GM12878 (cell line): ENCODE measurements at regions not wholly inside any gene's neighbourhood (a gene's known extent, or its start where the extent isn't known, plus 50 kb on each side); places are given as distances from the start of the nearest gene placed in this dataset.
A peak's percentile ranks its signal among the peaks of the same experiment; 100 is the strongest.

Experiments
- ATAC-seq: fragments of 200-7000 bp; cut with Tn5 transposase; 3 replicates; pipeline ENCODE4 v1.9.1; 2020; ENCODE audit warnings: mild to moderate bottlenecking, moderate library complexity
- BruUV-seq: library from RNA; stranded (reverse); fragments of 400-500 nt; replicated peaks from 2 replicates; lab custom pipeline; 2021; lab: Mats Ljungman, UMichigan
- CTCF ChIA-PET: fragments of 300-600 bp; sonication (Branson Sonifier 250); formaldehyde crosslinking; extraction: SDS; loops from one replicate; lab custom pipeline; 2021; ENCODE audit warnings: inconsistent platforms; lab: Yijun Ruan, JAX
- POLR2A ChIA-PET: fragments of 350-600 bp; formaldehyde crosslinking; extraction: SDS; loops from one replicate; lab custom pipeline; 2021; ENCODE audit warnings: inconsistent platforms; lab: Charles Lee
- RAD21 ChIA-PET: fragments of 300-600 bp; sonication (Branson Sonifier 250); formaldehyde crosslinking; loops from one replicate; lab custom pipeline; 2023; ENCODE audit warnings: antibody characterized with exemption; ENCODE audit not compliant: unreplicated experiment; lab: Charles Lee
- SMC1A ChIA-PET: fragments of 300-600 bp; sonication (Branson Sonifier 250); formaldehyde crosslinking; loops from one replicate; lab custom pipeline; 2023; ENCODE audit not compliant: unreplicated experiment, uncharacterized antibody; lab: Charles Lee
- DNase-seq: peaks from one replicate; pipeline ENCODE4 v3.0.0-alpha.2; 2011; ENCODE audit warnings: low read depth, low spot score
- FAIRE-seq: peaks from 3 replicates; lab custom pipeline; 2011; peaks lifted over from hg19 to GRCh38; lab: Jason Lieb, UNC
- H2AFZ ChIP-seq: 2 replicates; pipeline ENCODE4 v1.6.0; 2011; ENCODE audit warnings: low read depth, low read length, control low read depth; ENCODE audit not compliant: control insufficient read depth
- H3K27ac ChIP-seq: 2 replicates; pipeline ENCODE4 v1.5.1; 2011; ENCODE audit warnings: control low read depth; ENCODE audit not compliant: control insufficient read depth, insufficient read depth
- H3K27me3 ChIP-seq, 2 experiments: replicated peaks in 1 of 2; 2 replicates each; pipeline versions ENCODE4 v1.6.0 to v1.6.1; 2011; ENCODE audit warnings: low read length in 1 of 2; ENCODE audit not compliant: control insufficient read depth in 2 of 2, insufficient read depth in 2 of 2
- H3K36me3 ChIP-seq, 2 experiments: 2 replicates each; pipeline ENCODE4 v1.5.1; 2011; ENCODE audit warnings: low read length in 1 of 2; ENCODE audit not compliant: control insufficient read depth in 2 of 2, insufficient read depth in 2 of 2
- H3K4me1 ChIP-seq: 2 replicates; pipeline ENCODE4 v1.6.1; 2011; ENCODE audit warnings: mild to moderate bottlenecking, low read length, moderate library complexity, mixed read lengths; ENCODE audit not compliant: control insufficient read depth, insufficient read depth
- H3K4me2 ChIP-seq: 2 replicates; pipeline ENCODE4 v1.6.0; 2011; ENCODE audit warnings: control low read depth; ENCODE audit not compliant: control insufficient read depth, insufficient read depth
- H3K4me3 ChIP-seq: fragments of 200-600 bp; sonication (generic); 2 replicates; pipeline ENCODE4 v1.5.1; 2016
- H3K79me2 ChIP-seq: 2 replicates; pipeline ENCODE4 v1.6.0; 2011; ENCODE audit warnings: low read length; ENCODE audit not compliant: control insufficient read depth, insufficient read depth
- H3K9ac ChIP-seq: 2 replicates; pipeline ENCODE4 v1.8.0; 2011; ENCODE audit warnings: low read length, control low read depth, mixed read lengths; ENCODE audit not compliant: control insufficient read depth, insufficient read depth
- H3K9me3 ChIP-seq: replicated peaks from 3 replicates; pipeline ENCODE4 v1.5.1; 2011; ENCODE audit warnings: mild to moderate bottlenecking, low read length; ENCODE audit not compliant: control insufficient read depth, insufficient read depth
- H4K20me1 ChIP-seq: 2 replicates; pipeline ENCODE4 v1.6.0; 2011; ENCODE audit not compliant: control insufficient read depth, insufficient read depth
- ASH2L ChIP-seq: fragments of 300-600, 200-600 bp; sonication (generic); IDR thresholded peaks from 2 replicates; pipeline ENCODE4 v1.6.1; 2017; ENCODE audit warnings: low read depth, mild to moderate bottlenecking, borderline replicate concordance
- BACH1 ChIP-seq: fragments of 450-650 bp; IDR thresholded peaks from 2 replicates; pipeline ENCODE4 v1.6.1; 2017; ENCODE audit warnings: mild to moderate bottlenecking, borderline replicate concordance
- BHLHE40 ChIP-seq, 2 experiments: fragments of 450-650 bp in 1 of 2; IDR thresholded peaks; 2 replicates each; pipeline ENCODE4 v1.6.1; 2011 to 2017; ENCODE audit warnings: low read depth in 2 of 2, borderline replicate concordance in 1 of 2, improper control_type of control experiment in 1 of 2, low read length in 1 of 2, mild to moderate bottlenecking in 1 of 2
- BMI1 ChIP-seq: fragments of 450-650 bp; IDR thresholded peaks from 2 replicates; pipeline ENCODE4 v1.6.1; 2016; ENCODE audit warnings: mild to moderate bottlenecking, moderate library complexity, borderline replicate concordance
- KLF5 ChIP-seq: fragments of 450-650 bp; IDR thresholded peaks from 2 replicates; pipeline ENCODE4 v1.6.1; 2014; ENCODE audit warnings: mild to moderate bottlenecking; ENCODE audit not compliant: partially characterized antibody
- MYB ChIP-seq: fragments of 150-350 bp; IDR thresholded peaks from 2 replicates; pipeline ENCODE4 v1.6.1; 2014; ENCODE audit warnings: mild to moderate bottlenecking, low read depth, low read length, borderline replicate concordance
- NFXL1 ChIP-seq: fragments of 450-650 bp; IDR thresholded peaks from 2 replicates; pipeline ENCODE4 v1.6.1; 2017; ENCODE audit warnings: antibody characterized with exemption, mild to moderate bottlenecking, borderline replicate concordance
- NFYA ChIP-seq: IDR thresholded peaks from 2 replicates; pipeline ENCODE4 v1.6.1; 2011; ENCODE audit warnings: low read depth, mild to moderate bottlenecking, low read length, improper control_type of control experiment, borderline replicate concordance
- SRF ChIP-seq, 2 experiments: IDR thresholded peaks; 2 replicates each; pipeline ENCODE4 v1.6.1; 2011; ENCODE audit warnings: low read depth in 2 of 2, low read length in 2 of 2, mild to moderate bottlenecking in 1 of 2, moderate library complexity in 1 of 2
- SUZ12 ChIP-seq: fragments of 200-600 bp; sonication (generic); IDR thresholded peaks from one replicate; pipeline ENCODE4 v1.6.1; 2018; ENCODE audit warnings: antibody characterized with exemption, mild to moderate bottlenecking; ENCODE audit not compliant: unreplicated experiment
- YBX1 ChIP-seq: fragments of 450-650 bp; IDR thresholded peaks from 2 replicates; pipeline ENCODE4 v1.6.1; 2016; ENCODE audit warnings: antibody characterized with exemption
- WGBS: methylation state at CpG from one replicate; pipeline ENCODE4 v1.1.6; 2016; ENCODE audit warnings: low lambda C conversion rate; ENCODE audit not compliant: insufficient replicate concordance, insufficient coverage; ENCODE audit errors: missing lambda C conversion rate; 5-methylcytosine and 5-hydroxymethylcytosine counted together
- in situ Hi-C: fragments of 300-500 bp; cut with MboI; formaldehyde crosslinking; loops from 9 replicates; pipeline ENCODE4 v1.14.3; 2018; ENCODE audit warnings: mixed read lengths
- intact Hi-C: fragments of 100-400 bp; cut with micrococcal nuclease; formaldehyde crosslinking; loops from one replicate; pipeline ENCODE4 v1.14.2; 2022; ENCODE audit not compliant: unreplicated experiment
- TF ChIP-seq, protein P1 (sequence below): fragments of 450-650 bp; formaldehyde crosslinking; IDR thresholded peaks from 2 replicates; pipeline ENCODE4 v1.4.0; 2022; ENCODE audit warnings: mild to moderate bottlenecking, moderate library complexity
- TF ChIP-seq, protein P2 (sequence below): fragments of 450-650 bp; formaldehyde crosslinking; IDR thresholded peaks from 2 replicates; pipeline ENCODE4 v1.5.0; 2022; ENCODE audit warnings: mild to moderate bottlenecking, missing genetic modification characterization
- TF ChIP-seq, protein P3 (sequence below): IDR thresholded peaks from 2 replicates; pipeline ENCODE4 v1.6.1; 2011; ENCODE audit warnings: low read depth, mild to moderate bottlenecking, low read length, moderate library complexity, borderline replicate concordance; ENCODE audit errors: extremely low read depth

DNA sequence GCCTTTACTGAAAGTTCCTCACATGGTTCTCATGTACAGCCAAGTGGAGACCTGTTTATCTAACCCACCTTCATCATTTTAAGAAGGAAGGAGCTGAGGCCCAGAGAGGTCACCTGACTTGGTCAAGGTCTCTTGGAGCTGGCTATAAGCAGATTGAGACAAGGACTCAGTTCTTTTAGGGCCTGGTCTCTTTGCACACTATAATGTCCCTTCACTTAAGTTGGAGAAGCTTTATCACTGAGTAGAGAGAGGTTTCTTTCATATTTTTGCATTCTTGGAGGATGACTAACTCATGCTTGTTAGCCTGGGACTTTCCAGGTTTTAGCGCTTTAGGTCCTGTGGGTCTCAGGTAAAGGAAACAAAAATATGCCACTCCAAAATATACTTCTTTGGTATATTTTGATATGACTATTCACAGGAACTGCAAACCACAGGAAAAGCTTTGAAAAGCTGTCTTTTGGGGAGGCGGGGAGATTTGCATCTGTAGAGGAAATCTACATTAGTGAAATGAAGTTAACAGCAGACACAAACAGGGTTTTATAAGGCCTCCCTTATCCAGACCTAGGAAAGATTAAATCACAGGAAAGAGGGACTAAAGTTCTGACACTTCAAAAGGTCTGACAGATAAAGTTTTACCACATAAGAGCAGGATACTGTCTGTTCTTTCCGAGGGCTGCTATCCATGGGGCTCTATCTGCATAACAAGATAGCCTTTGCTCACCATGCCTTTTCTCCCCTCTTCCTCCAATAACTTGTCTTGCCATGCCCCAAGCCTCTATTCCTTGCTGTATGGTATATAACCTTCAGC, 95.8 kb upstream of the ANKRD55 start (continued):
- TF ChIP-seq, protein P1, sequence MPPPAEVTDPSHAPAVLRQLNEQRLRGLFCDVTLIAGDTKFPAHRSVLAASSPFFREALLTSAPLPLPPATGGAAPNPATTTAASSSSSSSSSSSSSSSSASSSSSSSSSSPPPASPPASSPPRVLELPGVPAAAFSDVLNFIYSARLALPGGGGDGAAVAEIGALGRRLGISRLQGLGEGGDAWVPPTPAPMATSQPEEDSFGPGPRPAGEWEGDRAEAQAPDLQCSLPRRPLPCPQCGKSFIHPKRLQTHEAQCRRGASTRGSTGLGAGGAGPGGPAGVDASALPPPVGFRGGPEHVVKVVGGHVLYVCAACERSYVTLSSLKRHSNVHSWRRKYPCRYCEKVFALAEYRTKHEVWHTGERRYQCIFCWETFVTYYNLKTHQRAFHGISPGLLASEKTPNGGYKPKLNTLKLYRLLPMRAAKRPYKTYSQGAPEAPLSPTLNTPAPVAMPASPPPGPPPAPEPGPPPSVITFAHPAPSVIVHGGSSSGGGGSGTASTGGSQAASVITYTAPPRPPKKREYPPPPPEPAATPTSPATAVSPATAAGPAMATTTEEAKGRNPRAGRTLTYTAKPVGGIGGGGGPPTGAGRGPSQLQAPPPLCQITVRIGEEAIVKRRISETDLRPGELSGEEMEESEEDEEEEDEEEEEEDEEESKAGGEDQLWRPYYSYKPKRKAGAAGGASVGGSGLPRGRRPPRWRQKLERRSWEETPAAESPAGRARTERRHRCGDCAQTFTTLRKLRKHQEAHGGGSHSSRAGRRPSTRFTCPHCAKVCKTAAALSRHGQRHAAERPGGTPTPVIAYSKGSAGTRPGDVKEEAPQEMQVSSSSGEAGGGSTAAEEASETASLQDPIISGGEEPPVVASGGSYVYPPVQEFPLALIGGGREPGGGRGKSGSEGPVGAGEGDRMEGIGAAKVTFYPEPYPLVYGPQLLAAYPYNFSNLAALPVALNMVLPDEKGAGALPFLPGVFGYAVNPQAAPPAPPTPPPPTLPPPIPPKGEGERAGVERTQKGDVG (CRISPR knock-in tag) = no peak
- no peak for TF ChIP-seq MYB
- TF ChIP-seq ASH2L = no peak
- no peak for TF ChIP-seq KLF5
- TF ChIP-seq BACH1 = no peak
- TF ChIP-seq SUZ12 = no peak

DNA sequence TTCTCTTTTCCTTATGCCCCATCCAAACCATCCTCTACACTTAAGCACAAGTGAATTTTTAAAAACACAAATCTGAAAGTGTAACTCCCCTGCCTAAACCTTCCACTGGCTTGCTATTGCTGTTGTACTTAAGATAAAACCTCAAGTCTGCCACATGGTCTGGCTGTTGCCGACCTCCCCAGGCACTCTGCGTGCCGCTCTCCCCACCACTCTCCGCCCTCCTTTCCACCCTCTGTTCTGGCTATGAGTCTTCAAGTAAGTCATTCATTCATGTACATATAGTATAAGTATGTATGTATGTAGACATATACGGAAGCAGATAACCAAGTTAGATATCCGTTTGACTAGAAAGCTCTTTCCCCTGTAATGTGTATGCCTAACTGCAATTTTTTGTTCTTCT, 94.7 kb upstream of the ANKRD55 start:
- WGBS = 43% methylated on average over 6 of the region's 6 CpGs
- Histone ChIP-seq H2AFZ (peak overlapping the region; percentile 15; the same call in 1 of the 2 replicates), H3K27me3 (no peaks in the 10 kb centered on the region), H4K20me1 (no peaks in the 10 kb centered on the region), H3K9ac (no peak overlapping the region; the same call in 1 of the 2 replicates), H3K27ac (no peak overlapping the region; the same call in 1 of the 2 replicates), H3K79me2 (no peaks in the 10 kb centered on the region), H3K4me1 (peaks cover 21% of the 10 kb centered on the region), H3K9me3 (no peaks in the 10 kb centered on the region; the same call in 2 of the 3 replicates), H3K4me3 (no peak overlapping the region), H3K4me2 (no peak overlapping the region), H3K36me3 (no peaks in the 10 kb centered on the region)
- peak; percentile 70 for ATAC-seq
- ChIA-PET RAD21 (interaction anchor here (1.0 to 7.2 kb wide), 11 partner anchors 11 to 517 kb away, joined by 3 to 111 read pairs (median 10); no protein-coding TSS in a partner anchor), POLR2A (interaction anchor here (0.6 to 1.5 kb wide), 3 partner anchors 10 to 345 kb away, joined by 3 to 5 read pairs (median 4); no protein-coding TSS in a partner anchor), CTCF (interaction anchor here (0.7 to 5.6 kb wide), 13 partner anchors 11 to 512 kb away, joined by 3 to 45 read pairs (median 4); no protein-coding TSS in a partner anchor), SMC1A (interaction anchor here (0.6 to 5.6 kb wide), 13 partner anchors 10 to 513 kb away, joined by 3 to 59 read pairs (median 6); no protein-coding TSS in a partner anchor)
- no TSS peak for BruUV-seq
- intact Hi-C loops (loop anchor here (2.0 to 5.0 kb wide), 2 partner anchors 354 to 487 kb away; partner anchors contain the start of gene MAP3K1), in situ Hi-C loops (no loop called here)
- peak; percentile 19 for DNase-seq
- FAIRE-seq = peak; percentile 7
- TF ChIP-seq YBX1 (no peak), NFYA (no peak), BMI1 (no peak), NFXL1 (no peak), BHLHE40 (IDR thresholded peaks at IDR 0.05; ENCODE audit: borderline replicate concordance in 1 of 2, low read depth in 2 of 2, low read length in 1 of 2) (peak in 1 of 2 experiments; percentile 23; a peak in 1 of 4 replicates), SRF (IDR thresholded peaks at IDR 0.05; ENCODE audit: low read depth in 2 of 2, low read length in 2 of 2) (no peak)
- TF ChIP-seq, protein P2, sequence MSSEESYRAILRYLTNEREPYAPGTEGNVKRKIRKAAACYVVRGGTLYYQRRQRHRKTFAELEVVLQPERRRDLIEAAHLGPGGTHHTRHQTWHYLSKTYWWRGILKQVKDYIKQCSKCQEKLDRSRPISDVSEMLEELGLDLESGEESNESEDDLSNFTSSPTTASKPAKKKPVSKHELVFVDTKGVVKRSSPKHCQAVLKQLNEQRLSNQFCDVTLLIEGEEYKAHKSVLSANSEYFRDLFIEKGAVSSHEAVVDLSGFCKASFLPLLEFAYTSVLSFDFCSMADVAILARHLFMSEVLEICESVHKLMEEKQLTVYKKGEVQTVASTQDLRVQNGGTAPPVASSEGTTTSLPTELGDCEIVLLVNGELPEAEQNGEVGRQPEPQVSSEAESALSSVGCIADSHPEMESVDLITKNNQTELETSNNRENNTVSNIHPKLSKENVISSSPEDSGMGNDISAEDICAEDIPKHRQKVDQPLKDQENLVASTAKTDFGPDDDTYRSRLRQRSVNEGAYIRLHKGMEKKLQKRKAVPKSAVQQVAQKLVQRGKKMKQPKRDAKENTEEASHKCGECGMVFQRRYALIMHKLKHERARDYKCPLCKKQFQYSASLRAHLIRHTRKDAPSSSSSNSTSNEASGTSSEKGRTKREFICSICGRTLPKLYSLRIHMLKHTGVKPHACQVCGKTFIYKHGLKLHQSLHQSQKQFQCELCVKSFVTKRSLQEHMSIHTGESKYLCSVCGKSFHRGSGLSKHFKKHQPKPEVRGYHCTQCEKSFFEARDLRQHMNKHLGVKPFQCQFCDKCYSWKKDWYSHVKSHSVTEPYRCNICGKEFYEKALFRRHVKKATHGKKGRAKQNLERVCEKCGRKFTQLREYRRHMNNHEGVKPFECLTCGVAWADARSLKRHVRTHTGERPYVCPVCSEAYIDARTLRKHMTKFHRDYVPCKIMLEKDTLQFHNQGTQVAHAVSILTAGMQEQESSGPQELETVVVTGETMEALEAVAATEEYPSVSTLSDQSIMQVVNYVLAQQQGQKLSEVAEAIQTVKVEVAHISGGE (CRISPR knock-in tag) = no peak
- TF ChIP-seq, protein P3, sequence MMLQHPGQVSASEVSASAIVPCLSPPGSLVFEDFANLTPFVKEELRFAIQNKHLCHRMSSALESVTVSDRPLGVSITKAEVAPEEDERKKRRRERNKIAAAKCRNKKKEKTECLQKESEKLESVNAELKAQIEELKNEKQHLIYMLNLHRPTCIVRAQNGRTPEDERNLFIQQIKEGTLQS = no peak
